ENCODE measurements at regions not wholly inside any gene's neighbourhood (a gene's known extent, or its start where the extent isn't known, plus 50 kb on each side); places are given as distances from the start of the nearest gene placed in this dataset.

- no peaks in the 10 kb centered on the region for H3K36me3 ChIP-seq (ENCODE audit: insufficient read depth, low read length)
- ChIA-PET POLR2A (no interaction called here), CTCF (ENCODE audit: unreplicated experiment) (no interaction called here)
- intact Hi-C loops (cut with micrococcal nuclease; ENCODE audit: unreplicated experiment), result no loop called here
- no peak overlapping the region for H2AFZ ChIP-seq (ENCODE audit: low read length)
- no peak for TF ChIP-seq EZH2phosphoT487 (IDR thresholded peaks at IDR 0.05; ENCODE audit: borderline replicate concordance, low read depth, low read length)
- TF ChIP-seq CTCF (conservative IDR thresholded peaks at IDR 0.05; ENCODE audit: low read length), result no peak
- no peak overlapping the region for H3K4me3 ChIP-seq (ENCODE audit: low read depth, low read length, poor library complexity, severe bottlenecking)
- H3K79me2 ChIP-seq (ENCODE audit: insufficient read depth, low read depth, low read length), result no peaks in the 10 kb centered on the region
- H3K9me3 ChIP-seq (ENCODE audit: low read length), result no peaks in the 10 kb centered on the region
- no peaks in the 10 kb centered on the region for H3K4me1 ChIP-seq (ENCODE audit: insufficient read depth, low read length, poor library complexity, severe bottlenecking)
- DNase-seq (ENCODE audit: low spot score), result no peak
- no peak overlapping the region for H3K4me2 ChIP-seq (ENCODE audit: low read length)
- no peaks in the 10 kb centered on the region for H4K20me1 ChIP-seq (ENCODE audit: insufficient read depth, low read length)
- H3K9me2 ChIP-seq (ENCODE audit: insufficient read depth, low read length), result no peaks in the 10 kb centered on the region
- BruUV-seq (replicated peaks), result no TSS peak
- H3K27ac ChIP-seq (ENCODE audit: low read depth, low read length, poor library complexity, severe bottlenecking), result no peak overlapping the region
Observed at GRCh38 chr4:173466101-173466500, 63.9 kb downstream of the HAND2 start.

GRCh38 chr4:173464481-173464880, 65.5 kb downstream of the HAND2 start:
- Histone ChIP-seq H3K4me2 (ENCODE audit: low read length) (no peak overlapping the region), H3K79me2 (ENCODE audit: insufficient read depth, low read depth, low read length) (no peaks in the 10 kb centered on the region), H3K4me3 (ENCODE audit: low read depth, low read length, poor library complexity, severe bottlenecking) (no peak overlapping the region), H4K20me1 (ENCODE audit: insufficient read depth, low read length) (no peaks in the 10 kb centered on the region), H3K4me1 (ENCODE audit: insufficient read depth, low read length, poor library complexity, severe bottlenecking) (no peaks in the 10 kb centered on the region), H3K9me2 (ENCODE audit: insufficient read depth, low read length) (no peaks in the 10 kb centered on the region), H3K36me3 (ENCODE audit: insufficient read depth, low read length) (no peaks in the 10 kb centered on the region), H3K27ac (ENCODE audit: low read depth, low read length, poor library complexity, severe bottlenecking) (no peak overlapping the region), H3K9me3 (ENCODE audit: low read length) (no peaks in the 10 kb centered on the region), H2AFZ (ENCODE audit: low read length) (no peak overlapping the region)
- CTCF ChIA-PET (ENCODE audit: unreplicated experiment), result no interaction called here
- POLR2A ChIA-PET, result no interaction called here
- TF ChIP-seq CTCF (conservative IDR thresholded peaks at IDR 0.05; ENCODE audit: low read length), result no peak
- TF ChIP-seq EZH2phosphoT487 (IDR thresholded peaks at IDR 0.05; ENCODE audit: borderline replicate concordance, low read depth, low read length), result no peak
- DNase-seq (ENCODE audit: low spot score), result no peak
- no TSS peak for BruUV-seq (replicated peaks)
- intact Hi-C loops (cut with micrococcal nuclease; ENCODE audit: unreplicated experiment), result no loop called here

GRCh38 chr4:173463816-173464215, 64.9 kb upstream of the SCRG1 start:
- intact Hi-C loops (cut with micrococcal nuclease; ENCODE audit: unreplicated experiment), result no loop called here
- Histone ChIP-seq H3K9me3 (ENCODE audit: low read length) (no peaks in the 10 kb centered on the region), H3K4me1 (ENCODE audit: insufficient read depth, low read length, poor library complexity, severe bottlenecking) (no peaks in the 10 kb centered on the region), H3K79me2 (ENCODE audit: insufficient read depth, low read depth, low read length) (no peaks in the 10 kb centered on the region), H2AFZ (ENCODE audit: low read length) (no peak overlapping the region), H3K4me3 (ENCODE audit: low read depth, low read length, poor library complexity, severe bottlenecking) (no peak overlapping the region), H3K9me2 (ENCODE audit: insufficient read depth, low read length) (no peaks in the 10 kb centered on the region), H3K36me3 (ENCODE audit: insufficient read depth, low read length) (no peaks in the 10 kb centered on the region), H3K4me2 (ENCODE audit: low read length) (no peak overlapping the region), H3K27ac (ENCODE audit: low read depth, low read length, poor library complexity, severe bottlenecking) (no peak overlapping the region), H4K20me1 (ENCODE audit: insufficient read depth, low read length) (no peaks in the 10 kb centered on the region)
- ChIA-PET POLR2A (interaction anchor here (0.6 kb wide), 1 partner anchor 24 kb away, joined by 3 read pairs; no protein-coding TSS in a partner anchor), CTCF (ENCODE audit: unreplicated experiment) (no interaction called here)
- no peak for DNase-seq (ENCODE audit: low spot score)
- TF ChIP-seq CTCF (conservative IDR thresholded peaks at IDR 0.05; ENCODE audit: low read length) (no peak), EZH2phosphoT487 (IDR thresholded peaks at IDR 0.05; ENCODE audit: borderline replicate concordance, low read depth, low read length) (no peak)
- BruUV-seq (replicated peaks), result no TSS peak

All from OCI-LY7 (cell line).